ENCODE measurements at regions not wholly inside any gene's neighbourhood (a gene's known extent, or its start where the extent isn't known, plus 50 kb on each side); places are given as distances from the start of the nearest gene placed in this dataset.

- H3K27ac ChIP-seq, result peak overlapping the region; percentile 8; the same call in 1 of the 2 replicates
- no peak for TF ChIP-seq ZFX (IDR thresholded peaks at IDR 0.05)
- no peak for TF ChIP-seq CTCF (conservative IDR thresholded peaks at IDR 0.05)
These were observed 405.2 kb upstream of the TBX3 start for GRCh38 chr12:115088995-115089841.

GRCh38 chr12:115088328-115088994, 404.5 kb upstream of the TBX3 start:
- H3K27ac ChIP-seq, result peak overlapping the region; percentile 8; the same call in 1 of the 2 replicates
- TF ChIP-seq CTCF (conservative IDR thresholded peaks at IDR 0.05) (no peak), ZFX (IDR thresholded peaks at IDR 0.05) (no peak)

- TF ChIP-seq CTCF (conservative IDR thresholded peaks at IDR 0.05) (no peak), ZFX (IDR thresholded peaks at IDR 0.05) (no peak)
- H3K27ac ChIP-seq, result no peak overlapping the region
These were observed 401.6 kb upstream of the TBX3 start for GRCh38 chr12:115085594-115085993.

GRCh38 chr12:115079760-115080159, 395.8 kb upstream of the TBX3 start:
- TF ChIP-seq ZFX (IDR thresholded peaks at IDR 0.05) (no peak), CTCF (conservative IDR thresholded peaks at IDR 0.05) (no peak)
- no peak overlapping the region for H3K27ac ChIP-seq

- TF ChIP-seq ZFX (IDR thresholded peaks at IDR 0.05) (no peak), CTCF (conservative IDR thresholded peaks at IDR 0.05) (no peak)
- H3K27ac ChIP-seq, result no peak overlapping the region
These were observed 395.0 kb upstream of the TBX3 start for GRCh38 chr12:115078990-115079389.

- no peak for TF ChIP-seq CTCF (conservative IDR thresholded peaks at IDR 0.05)
- no peak for TF ChIP-seq ZFX (IDR thresholded peaks at IDR 0.05)
- no peak overlapping the region for H3K27ac ChIP-seq
These were observed 394.4 kb upstream of the TBX3 start for GRCh38 chr12:115078334-115078733.

GRCh38 chr12:115075552-115076170, 391.7 kb upstream of the TBX3 start:
- H3K27ac ChIP-seq, result no peak overlapping the region
- TF ChIP-seq CTCF (conservative IDR thresholded peaks at IDR 0.05) (no peak), ZFX (IDR thresholded peaks at IDR 0.05) (no peak)

Measured in C4-2B (cell line).